Left ventricle myocardium superior (tissue), 1 donor: ENCODE measurements at regions not wholly inside any gene's neighbourhood (a gene's known extent, or its start where the extent isn't known, plus 50 kb on each side); places are given as distances from the start of the nearest gene placed in this dataset.
A peak's percentile ranks its signal among the peaks of the same experiment; 100 is the strongest.
"Not testable (repeated sequence)": the region's sequence is repeated elsewhere in the genome, so short reads cannot be mapped to it uniquely, and the experiment has no call there.

ENCODE experiments used
- ATAC-seq: fragments of 200-7000 bp; cut with Tn5 transposase; one replicate; pipeline ENCODE4 v1.9.1; 2020; ENCODE audit warnings: mild to moderate bottlenecking, moderate library complexity
- DNase-seq: peaks from one replicate; pipeline ENCODE4 v3.0.0-alpha.2; 2020
- intact Hi-C: fragments of 100-400 bp; cut with micrococcal nuclease; formaldehyde crosslinking; loops from one replicate; pipeline ENCODE4 v1.11.0; 2022
- donor health status: DM: no; HTN: yes; CAD: no; lungs with severe emphysema.

- intact Hi-C loops: no loop called here
- DNase-seq (no peak), ATAC-seq (no peak)
Measured at GRCh38 chr6:27141529-27142015, 105.9 kb upstream of the PRSS16 start.

- DNase-seq, ATAC-seq, intact Hi-C loops: not testable (repeated sequence)
Measured at GRCh38 chr6:27143020-27143388, 104.5 kb upstream of the PRSS16 start.

- DNase-seq (no peak), ATAC-seq (no peak)
- intact Hi-C loops: no loop called here
Measured at GRCh38 chr6:27143474-27144026, 104.0 kb upstream of the PRSS16 start.

GRCh38 chr6:27144740-27145079 is 102.8 kb upstream of the PRSS16 start:
- DNase-seq (no peak), ATAC-seq (no peak)
- intact Hi-C loops: no loop called here

GRCh38 chr6:27145731-27146455 is 101.6 kb upstream of the PRSS16 start:
- intact Hi-C loops: no loop called here
- ATAC-seq: peak; percentile 78
- DNase-seq: peak; percentile 56

- DNase-seq, intact Hi-C loops: not testable (repeated sequence)
- ATAC-seq: peak; percentile 8
Measured at GRCh38 chr6:27146456-27146705, 101.1 kb upstream of the PRSS16 start.

GRCh38 chr6:27146706-27147505 is 100.6 kb upstream of the PRSS16 start:
- intact Hi-C loops: no loop called here
- peak; percentile 75 for DNase-seq
- peak; percentile 97 for ATAC-seq

- DNase-seq (no peak), ATAC-seq (no peak)
- intact Hi-C loops: no loop called here
Measured at GRCh38 chr6:27148404-27148795, 99.1 kb upstream of the PRSS16 start.

- ATAC-seq: no peak
- DNase-seq: no peak
- intact Hi-C loops: no loop called here
Measured at GRCh38 chr6:27149150-27149549, 98.4 kb upstream of the PRSS16 start.

- DNase-seq: no peak
- intact Hi-C loops: no loop called here
- ATAC-seq: no peak
Measured at GRCh38 chr6:27154696-27155095, 92.8 kb upstream of the PRSS16 start.

GRCh38 chr6:27156874-27157458 is 90.5 kb upstream of the PRSS16 start:
- ATAC-seq (no peak), DNase-seq (no peak)
- intact Hi-C loops: no loop called here

GRCh38 chr6:27157459-27158315 is 89.8 kb upstream of the PRSS16 start:
- DNase-seq (peak; percentile 70), ATAC-seq (peak; percentile 80)
- intact Hi-C loops: no loop called here

- ATAC-seq: no peak
- intact Hi-C loops: no loop called here
- DNase-seq: no peak
Measured at GRCh38 chr6:27158316-27158643, 89.2 kb upstream of the PRSS16 start.

GRCh38 chr6:27159725-27160124 is 87.8 kb upstream of the PRSS16 start:
- intact Hi-C loops: no loop called here
- ATAC-seq (no peak), DNase-seq (no peak)

- intact Hi-C loops: no loop called here
- ATAC-seq: no peak
- DNase-seq: no peak
Measured at GRCh38 chr6:27161115-27161514, 86.4 kb upstream of the PRSS16 start.

GRCh38 chr6:27161603-27161945 is 85.9 kb upstream of the PRSS16 start:
- intact Hi-C loops: no loop called here
- no peak for DNase-seq
- ATAC-seq: no peak

- DNase-seq (no peak), ATAC-seq (no peak)
- intact Hi-C loops: no loop called here
Measured at GRCh38 chr6:27161946-27162603, 85.4 kb upstream of the PRSS16 start.

GRCh38 chr6:27163834-27164233 is 83.7 kb upstream of the PRSS16 start:
- intact Hi-C loops: no loop called here
- no peak for DNase-seq
- no peak for ATAC-seq

- intact Hi-C loops: no loop called here
- ATAC-seq (no peak), DNase-seq (no peak)
Measured at GRCh38 chr6:27168108-27168507, 79.4 kb upstream of the PRSS16 start.
